AG09309 (cell line): ENCODE measurements at regions not wholly inside any gene's neighbourhood (a gene's known extent, or its start where the extent isn't known, plus 50 kb on each side); places are given as distances from the start of the nearest gene placed in this dataset.

ENCODE experiments used
- DNase-seq: peaks from one replicate; pipeline ENCODE4 v3.0.0-alpha.2; 2010; ENCODE audit warnings: low read depth
- H3K4me3 ChIP-seq: 2 replicates; pipeline ENCODE4 v1.5.1; 2011; ENCODE audit warnings: mild to moderate bottlenecking, low read depth, low read length, moderate library complexity; ENCODE audit not compliant: control insufficient read depth
- TF ChIP-seq, protein P1 (sequence below): IDR thresholded peaks from 2 replicates; pipeline ENCODE4 v1.5.1; 2011; ENCODE audit warnings: mild to moderate bottlenecking, low read depth, low read length, inconsistent platforms; ENCODE audit not compliant: insufficient read depth, control insufficient read depth; ENCODE audit errors: missing control alignments

GRCh38 chr16:62967163-62967562, 930.9 kb upstream of the CDH8 start:
- DNase-seq: no peak
- TF ChIP-seq, protein P1, sequence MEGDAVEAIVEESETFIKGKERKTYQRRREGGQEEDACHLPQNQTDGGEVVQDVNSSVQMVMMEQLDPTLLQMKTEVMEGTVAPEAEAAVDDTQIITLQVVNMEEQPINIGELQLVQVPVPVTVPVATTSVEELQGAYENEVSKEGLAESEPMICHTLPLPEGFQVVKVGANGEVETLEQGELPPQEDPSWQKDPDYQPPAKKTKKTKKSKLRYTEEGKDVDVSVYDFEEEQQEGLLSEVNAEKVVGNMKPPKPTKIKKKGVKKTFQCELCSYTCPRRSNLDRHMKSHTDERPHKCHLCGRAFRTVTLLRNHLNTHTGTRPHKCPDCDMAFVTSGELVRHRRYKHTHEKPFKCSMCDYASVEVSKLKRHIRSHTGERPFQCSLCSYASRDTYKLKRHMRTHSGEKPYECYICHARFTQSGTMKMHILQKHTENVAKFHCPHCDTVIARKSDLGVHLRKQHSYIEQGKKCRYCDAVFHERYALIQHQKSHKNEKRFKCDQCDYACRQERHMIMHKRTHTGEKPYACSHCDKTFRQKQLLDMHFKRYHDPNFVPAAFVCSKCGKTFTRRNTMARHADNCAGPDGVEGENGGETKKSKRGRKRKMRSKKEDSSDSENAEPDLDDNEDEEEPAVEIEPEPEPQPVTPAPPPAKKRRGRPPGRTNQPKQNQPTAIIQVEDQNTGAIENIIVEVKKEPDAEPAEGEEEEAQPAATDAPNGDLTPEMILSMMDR: no peak
- H3K4me3 ChIP-seq: no peak overlapping the region

DNA sequence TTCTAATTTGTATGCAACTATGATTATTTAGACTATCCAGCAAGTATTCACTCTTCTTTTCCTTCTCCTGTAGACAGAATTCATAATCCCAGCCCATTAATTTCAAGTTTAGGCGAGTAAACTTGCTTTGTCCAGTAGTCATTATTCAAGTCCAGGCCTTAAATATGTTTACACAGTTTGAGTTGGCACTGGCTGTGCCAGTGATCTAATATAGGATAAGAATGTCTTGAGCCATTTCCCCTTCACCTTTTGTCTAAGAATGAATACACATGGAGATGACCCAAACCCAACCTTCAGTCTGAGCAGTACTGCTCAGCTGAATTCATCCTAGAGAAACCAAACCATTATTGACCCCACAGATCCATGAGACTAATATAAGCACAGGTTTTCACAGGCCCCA, 930.4 kb upstream of the CDH8 start:
- H3K4me3 ChIP-seq: no peak overlapping the region
- no peak for DNase-seq
- TF ChIP-seq, protein P1: no peak

- no peak for DNase-seq
- TF ChIP-seq, protein P1: no peak
- H3K4me3 ChIP-seq: no peak overlapping the region
Measured at GRCh38 chr16:62965831-62966230, 929.6 kb upstream of the CDH8 start.

DNA sequence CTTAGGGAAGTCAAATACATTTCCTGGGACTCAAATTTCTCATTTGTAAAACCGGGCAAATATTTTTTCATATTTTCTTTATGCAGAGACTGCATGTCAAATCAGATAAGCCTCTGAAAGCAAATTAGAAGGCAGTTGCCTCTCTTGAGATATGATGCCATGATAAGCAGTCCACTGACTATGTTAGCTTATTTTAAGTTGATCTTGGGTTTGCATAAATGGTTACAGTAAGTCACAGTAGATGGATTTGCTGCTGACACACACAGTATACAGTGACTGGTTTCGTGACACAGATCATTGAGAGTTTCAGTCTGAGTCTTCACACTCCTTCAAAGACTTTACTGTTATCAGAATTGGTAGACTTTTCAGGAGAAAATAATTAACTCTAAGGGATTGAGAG, 927.6 kb upstream of the CDH8 start:
- no peak for DNase-seq
- TF ChIP-seq, protein P1: no peak
- H3K4me3 ChIP-seq: no peak overlapping the region

GRCh38 chr16:62955033-62955349, 918.8 kb upstream of the CDH8 start:
- TF ChIP-seq, protein P1: no peak
- H3K4me3 ChIP-seq: no peak overlapping the region
- DNase-seq: no peak

DNA sequence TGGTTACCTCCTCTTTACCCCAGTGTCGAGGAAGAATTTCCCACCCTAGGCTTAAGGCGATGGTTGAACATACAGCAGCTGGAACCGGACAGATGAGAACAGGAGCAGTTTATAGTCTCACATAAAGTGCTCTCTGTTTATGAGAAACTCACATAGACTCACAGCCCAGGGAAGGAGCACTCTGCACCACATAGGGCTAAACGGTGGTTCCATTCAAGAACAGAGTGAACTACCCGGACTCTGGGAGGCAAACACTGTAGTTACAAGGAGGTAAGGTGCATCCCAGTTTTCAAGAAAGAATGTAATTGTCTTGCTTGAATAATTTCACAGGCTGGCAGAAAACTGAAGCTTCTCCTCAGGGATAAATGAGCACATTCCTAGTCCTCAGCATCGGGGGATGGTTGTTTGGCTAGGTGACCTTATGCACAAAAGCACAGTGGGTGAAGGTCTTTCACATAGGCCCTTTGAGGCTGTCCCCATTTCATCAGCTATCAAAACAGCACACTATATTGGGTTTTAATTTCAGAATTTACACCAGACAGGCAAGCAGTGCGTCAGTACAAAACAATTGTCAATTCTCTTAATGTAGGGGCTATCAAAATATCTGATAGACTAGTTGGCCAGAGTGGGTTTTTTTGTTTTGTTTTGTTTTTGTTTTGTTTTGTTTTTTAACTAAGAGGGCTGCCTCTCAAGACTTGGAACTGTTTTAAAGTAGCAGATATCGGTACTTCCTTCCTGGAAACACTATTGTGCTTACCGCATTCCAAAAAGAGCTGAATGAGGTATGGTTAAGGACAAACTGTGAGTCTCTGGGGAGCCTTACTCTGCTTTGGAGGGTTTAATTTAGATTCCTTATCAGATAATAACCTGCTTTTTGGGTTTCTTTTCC, 918.1 kb upstream of the CDH8 start:
- H3K4me3 ChIP-seq: no peak overlapping the region
- no peak for DNase-seq
- TF ChIP-seq, protein P1: no peak
